Pancreas (tissue), 10 donors: ENCODE measurements at regions not wholly inside any gene's neighbourhood (a gene's known extent, or its start where the extent isn't known, plus 50 kb on each side); places are given as distances from the start of the nearest gene placed in this dataset.

Experiments used
- ATAC-seq, 4 donors: fragments of 200-7000 bp; cut with Tn5 transposase; one replicate each; pipeline versions ENCODE4 v1.8.0 to v1.9.1; 2020; ENCODE audit warnings: mild to moderate bottlenecking in 4 of 4, moderate library complexity in 4 of 4
- DNase-seq, 6 donors: peaks; one replicate each; pipeline ENCODE4 v3.0.0-alpha.2; 2020
- FAIRE-seq: peaks from 2 replicates; lab custom pipeline; 2012; peaks lifted over from hg19 to GRCh38; lab: Jason Lieb, UNC
- H3K27ac ChIP-seq, 4 donors: fragments of 200-600 bp; sonication (generic); 1 replicate in 3 of 4; 2 replicates in 1 of 4; pipeline versions ENCODE4 v1.5.0 to v1.8.0; 2020
- H3K27me3 ChIP-seq, 4 donors: fragments of 200-600 bp; one replicate each; pipeline ENCODE4 v1.8.0; 2021
- H3K36me3 ChIP-seq, 3 donors: fragments of 200-600 bp; sonication (generic) in 1 of 3; one replicate each; pipeline versions ENCODE4 v1.5.0 to v1.8.0; 2020 to 2021
- H3K4me1 ChIP-seq, 3 donors: fragments of 200-600 bp; one replicate each; pipeline ENCODE4 v1.8.0; 2021
- H3K4me3 ChIP-seq, 4 donors: fragments of 200-600 bp; sonication (generic) in 2 of 4; one replicate each; pipeline versions ENCODE4 v1.5.0 to v1.8.0; 2020 to 2021
- H3K9me3 ChIP-seq, 4 donors: fragments of 200-600 bp; one replicate each; pipeline ENCODE4 v1.8.0; 2021
- WGBS, 2 donors: extraction: QIAGEN DNeasy Blood & Tissue Kit; methylation state at CpG; one replicate each; pipeline ENCODE4 v1.1.7; 2013; 5-methylcytosine and 5-hydroxymethylcytosine counted together
- intact Hi-C, 3 donors: fragments of 100-400 bp; cut with DNase I; formaldehyde crosslinking; loops; one replicate each; pipeline versions ENCODE4 v1.11.1 to v1.14.2; 2022
- TF ChIP-seq, protein P1 (sequence below), 4 donors: fragments of 200-600 bp; sonication (generic) in 3 of 4; IDR thresholded peaks; one replicate each; pipeline versions ENCODE4 v1.5.0 to v1.8.0; 2021; ENCODE audit warnings: antibody characterized with exemption in 4 of 4
- donor health status: healthy with polysubstance abuse.
- donor health status: DM: no; HTN: no; CAD: no; lungs with moderate emphysema.
- donor health status: DM: no; HTN: no; CAD: no.
- donor health status: control.
- donor health status: control.
- donor health status: Bipolar disorder and iron deficiency.
- donor health status: DM: yes; HTN: yes; CAD: no.
- donor health status: DM: no; HTN: no; CAD: no.
- donor health status: DM: no; HTN: no; CAD: no.
- donor health status: DM: yes; HTN: yes; CAD: no.

DNA sequence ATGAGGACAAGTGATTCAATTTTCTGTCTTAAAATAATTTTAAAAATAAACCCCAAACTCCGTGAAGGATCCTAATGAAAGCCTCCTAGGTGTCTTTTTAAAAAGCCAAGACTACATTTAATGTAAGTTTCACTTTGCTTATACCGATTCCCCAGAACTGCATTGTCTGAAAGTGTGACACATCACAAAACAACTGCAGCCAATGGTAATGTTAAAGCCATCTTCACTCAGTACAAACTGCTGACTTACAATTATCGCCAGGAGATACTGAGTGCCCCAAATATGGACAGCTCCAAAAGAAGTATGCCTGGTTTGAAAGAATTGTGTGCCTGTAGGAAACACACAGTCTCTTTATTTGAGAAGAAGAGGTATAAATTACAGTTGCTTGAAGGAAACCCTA is 73.7 kb upstream of the SPANXB1 start:
- no peak for DNase-seq
- H3K36me3 ChIP-seq: no peaks in the 10 kb centered on the region
- FAIRE-seq: no peak

DNA sequence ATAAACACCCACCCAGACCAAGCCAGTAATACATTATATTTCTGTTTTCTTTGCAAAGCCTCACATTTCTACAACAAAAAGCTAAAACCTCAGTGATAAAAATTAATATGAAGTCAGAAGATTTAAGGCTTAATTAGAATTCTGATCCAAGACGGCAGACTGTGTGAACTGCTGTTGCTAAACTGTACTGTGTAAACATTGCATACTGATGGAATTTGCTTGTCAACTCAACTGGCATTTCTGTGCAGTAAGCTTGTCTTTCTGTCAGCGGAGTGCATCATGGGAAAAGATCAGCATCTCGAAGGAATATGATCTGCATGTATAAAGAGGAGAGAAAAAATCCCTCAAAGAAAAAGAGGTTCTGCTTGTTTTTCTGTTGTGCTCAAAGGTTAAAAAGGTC is 69.4 kb upstream of the SPANXB1 start:
- DNase-seq (no peak), FAIRE-seq (no peak), ATAC-seq (no peak)
- H3K9me3 ChIP-seq: no peaks in the 10 kb centered on the region
- TF ChIP-seq, protein P1, sequence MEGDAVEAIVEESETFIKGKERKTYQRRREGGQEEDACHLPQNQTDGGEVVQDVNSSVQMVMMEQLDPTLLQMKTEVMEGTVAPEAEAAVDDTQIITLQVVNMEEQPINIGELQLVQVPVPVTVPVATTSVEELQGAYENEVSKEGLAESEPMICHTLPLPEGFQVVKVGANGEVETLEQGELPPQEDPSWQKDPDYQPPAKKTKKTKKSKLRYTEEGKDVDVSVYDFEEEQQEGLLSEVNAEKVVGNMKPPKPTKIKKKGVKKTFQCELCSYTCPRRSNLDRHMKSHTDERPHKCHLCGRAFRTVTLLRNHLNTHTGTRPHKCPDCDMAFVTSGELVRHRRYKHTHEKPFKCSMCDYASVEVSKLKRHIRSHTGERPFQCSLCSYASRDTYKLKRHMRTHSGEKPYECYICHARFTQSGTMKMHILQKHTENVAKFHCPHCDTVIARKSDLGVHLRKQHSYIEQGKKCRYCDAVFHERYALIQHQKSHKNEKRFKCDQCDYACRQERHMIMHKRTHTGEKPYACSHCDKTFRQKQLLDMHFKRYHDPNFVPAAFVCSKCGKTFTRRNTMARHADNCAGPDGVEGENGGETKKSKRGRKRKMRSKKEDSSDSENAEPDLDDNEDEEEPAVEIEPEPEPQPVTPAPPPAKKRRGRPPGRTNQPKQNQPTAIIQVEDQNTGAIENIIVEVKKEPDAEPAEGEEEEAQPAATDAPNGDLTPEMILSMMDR (IDR thresholded peaks at IDR 0.05): no peak
- no peak overlapping the region for H3K4me3 ChIP-seq
- intact Hi-C loops: no loop called here
- H3K27ac ChIP-seq: no peak overlapping the region
- H3K36me3 ChIP-seq: no peaks in the 10 kb centered on the region
- H3K4me1 ChIP-seq: no peaks in the 10 kb centered on the region
- H3K27me3 ChIP-seq: peaks cover 0 to 6% (median 0%) of the 10 kb centered on the region in 4 donors
- WGBS, 2 donors: 26 to 32% methylated on average over 3 of the region's 3 CpGs

More for the DNA sequence above, 73.7 kb upstream of the SPANXB1 start:
- no peaks in the 10 kb centered on the region for H3K9me3 ChIP-seq
- H3K27ac ChIP-seq: no peak overlapping the region
- WGBS, 2 donors: 80 to 86% methylated on average over 3 of the region's 3 CpGs
- TF ChIP-seq, protein P1 (IDR thresholded peaks at IDR 0.05): no peak
- no peak overlapping the region for H3K4me3 ChIP-seq
- H3K4me1 ChIP-seq: no peaks in the 10 kb centered on the region
- intact Hi-C loops: no loop called here
- no peak for ATAC-seq
- peaks cover 0 to 3% (median 0%) of the 10 kb centered on the region in 4 donors for H3K27me3 ChIP-seq

DNA sequence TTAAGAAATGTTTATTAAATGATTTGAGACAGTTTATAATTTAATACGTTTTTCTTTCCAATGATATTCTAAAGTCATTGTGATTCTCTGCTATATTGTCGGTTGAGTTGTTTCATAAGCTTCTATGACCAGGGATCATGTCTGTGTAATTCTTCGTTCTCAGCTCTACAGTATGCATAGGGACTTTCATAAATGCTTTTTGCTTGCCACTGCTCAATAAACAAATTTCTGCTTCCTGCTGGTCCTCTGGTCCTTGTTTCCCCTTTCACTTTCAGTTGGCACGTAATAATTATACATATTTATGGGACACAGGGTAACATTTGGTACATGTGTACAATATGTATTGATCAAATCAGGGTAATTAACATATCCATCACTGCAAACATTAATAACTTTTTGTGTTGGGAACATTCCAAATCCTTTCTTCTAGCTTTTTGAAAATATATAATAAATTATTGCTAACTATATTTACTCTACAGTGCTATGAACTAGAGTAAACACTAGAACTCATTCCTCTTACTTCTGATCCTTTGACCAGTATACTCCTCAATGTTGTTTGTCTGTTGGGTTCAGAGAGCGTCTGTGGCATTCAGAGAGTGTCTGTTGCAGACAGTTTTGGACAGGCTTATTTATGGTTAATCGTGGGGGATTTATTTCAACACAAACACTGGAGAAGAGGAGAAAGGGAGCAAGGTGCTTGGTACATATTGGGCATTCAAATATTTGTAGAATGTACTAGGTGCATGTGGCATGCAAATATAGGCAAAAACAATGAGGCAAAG is 68.3 kb upstream of the SPANXB1 start:
- FAIRE-seq (peak; percentile 60), ATAC-seq (no peak), DNase-seq (no peak)
- Histone ChIP-seq H3K4me1 (no peaks in the 10 kb centered on the region), H3K36me3 (no peaks in the 10 kb centered on the region), H3K27ac (no peak overlapping the region), H3K27me3 (peaks cover 0 to 6% (median 0%) of the 10 kb centered on the region in 4 donors), H3K4me3 (no peak overlapping the region), H3K9me3 (no peaks in the 10 kb centered on the region)
- WGBS, 2 donors: 52 to 57% methylated on average over 6 of the region's 6 CpGs
- TF ChIP-seq, protein P1 (IDR thresholded peaks at IDR 0.05): no peak
- intact Hi-C loops: no loop called here

DNA sequence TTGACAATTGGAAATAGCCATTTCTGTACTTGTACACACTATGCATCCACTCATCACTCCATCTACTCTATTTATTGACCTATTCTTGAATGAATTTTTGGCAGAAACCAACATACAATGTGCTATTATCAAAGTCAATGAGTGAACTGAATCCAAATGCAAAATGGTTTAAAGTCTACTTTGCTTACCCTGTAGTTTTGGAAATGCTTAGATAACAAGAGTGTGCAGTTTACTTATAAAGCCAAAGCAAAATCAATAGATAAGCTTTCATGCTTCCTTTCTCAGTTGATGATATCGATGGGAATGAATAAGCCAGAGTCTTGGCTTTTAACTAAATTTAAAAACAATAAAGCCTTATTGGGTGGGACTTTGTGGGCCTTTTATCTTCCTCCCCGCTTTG is 58.9 kb upstream of the SPANXB1 start:
- Histone ChIP-seq H3K4me3 (no peak overlapping the region), H3K27ac (no peak overlapping the region), H3K27me3 (peaks cover 0 to 6% (median 0%) of the 10 kb centered on the region in 4 donors), H3K36me3 (no peaks in the 10 kb centered on the region), H3K9me3 (no peaks in the 10 kb centered on the region), H3K4me1 (no peaks in the 10 kb centered on the region)
- intact Hi-C loops: no loop called here
- WGBS, 2 donors: 40 to 48% methylated on average over 2 of the region's 2 CpGs
- TF ChIP-seq, protein P1 (IDR thresholded peaks at IDR 0.05): no peak
- no peak for FAIRE-seq
- no peak for ATAC-seq
- no peak for DNase-seq

DNA sequence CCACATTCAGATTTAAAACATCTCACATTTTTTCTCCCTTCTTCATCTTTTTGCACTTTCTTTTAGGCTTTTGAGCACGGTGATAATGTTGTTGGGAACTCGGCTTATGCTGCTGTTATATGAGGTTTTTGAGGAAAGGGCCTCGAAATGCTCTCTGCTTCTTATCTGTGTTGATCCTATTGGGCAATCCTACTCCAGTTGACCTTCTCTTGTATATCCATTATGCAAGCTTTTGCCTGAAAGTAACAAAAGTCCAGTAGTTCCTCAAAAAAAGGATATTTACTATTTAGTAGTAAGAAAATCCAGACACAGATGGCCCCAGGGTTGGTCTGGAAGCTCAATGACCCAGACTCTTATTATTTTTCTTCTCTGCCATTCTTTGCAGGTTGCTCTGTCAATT is 57.7 kb upstream of the SPANXB1 start:
- H3K9me3 ChIP-seq: no peaks in the 10 kb centered on the region
- FAIRE-seq: no peak
- H3K4me3 ChIP-seq: no peak overlapping the region
- H3K27ac ChIP-seq: no peak overlapping the region
- intact Hi-C loops: no loop called here
- H3K4me1 ChIP-seq: no peaks in the 10 kb centered on the region
- H3K27me3 ChIP-seq: peaks cover 0 to 6% (median 0%) of the 10 kb centered on the region in 4 donors
- WGBS, 2 donors: 73 to 74% methylated on average over 3 of the region's 3 CpGs
- DNase-seq: no peak
- H3K36me3 ChIP-seq: no peaks in the 10 kb centered on the region
- no peak for ATAC-seq
- TF ChIP-seq, protein P1 (IDR thresholded peaks at IDR 0.05): no peak
